ENCODE measurements at regions not wholly inside any gene's neighbourhood (a gene's known extent, or its start where the extent isn't known, plus 50 kb on each side); places are given as distances from the start of the nearest gene placed in this dataset.

GRCh38 chr4:164508097-164508496 lies 245.8 kb upstream of the SMIM31 start:
- TF ChIP-seq CTCF (IDR thresholded peaks at IDR 0.05): no peak
- TF ChIP-seq POLR2A (IDR thresholded peaks at IDR 0.05): no peak

Data from heart left ventricle (tissue), 13 donors.